ENCODE measurements at regions not wholly inside any gene's neighbourhood (a gene's known extent, or its start where the extent isn't known, plus 50 kb on each side); places are given as distances from the start of the nearest gene placed in this dataset.

DNA sequence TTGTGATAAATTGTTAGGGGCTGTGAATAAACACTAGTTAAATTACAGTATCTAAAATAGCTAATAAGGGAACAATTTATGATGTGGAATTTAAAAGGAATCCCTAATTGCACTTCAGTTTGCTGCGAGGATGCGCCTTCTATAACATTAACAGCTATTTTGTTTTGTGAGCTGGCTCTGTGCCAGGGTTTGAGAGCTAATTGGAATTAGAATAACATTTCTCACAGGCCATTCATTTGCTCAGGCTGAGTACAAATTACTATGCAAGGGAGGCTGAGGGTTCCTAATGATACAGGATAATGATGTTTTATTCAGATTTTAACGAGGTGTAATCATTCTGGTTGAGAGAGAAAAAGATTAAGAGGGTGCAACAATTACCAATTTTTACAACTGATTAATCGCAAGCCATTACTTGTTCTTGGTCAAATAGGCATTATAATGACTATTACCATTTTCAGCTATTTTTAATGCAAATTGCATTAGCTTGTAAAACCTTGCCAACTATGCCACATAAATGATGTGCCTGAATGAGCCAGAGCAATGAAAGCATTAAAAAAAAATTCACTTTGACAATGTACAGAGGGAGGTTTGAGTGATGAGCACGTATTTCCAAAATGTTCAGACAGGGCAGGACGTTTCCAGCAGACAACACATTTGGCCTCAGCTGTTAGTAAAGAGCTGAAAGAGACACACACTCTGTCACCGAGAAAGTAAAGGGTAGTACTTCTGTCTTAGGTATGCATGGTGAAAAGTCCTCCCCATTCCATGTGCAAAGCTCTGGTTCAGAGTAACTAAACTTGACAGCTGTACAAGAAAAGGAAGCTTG is 576.5 kb downstream of the TLE1 start:
- TF ChIP-seq CTCF (IDR thresholded peaks at IDR 0.05) (no peak), EZH2phosphoT487 (IDR thresholded peaks at IDR 0.05) (no peak)

Measured in neural progenitor cell (in vitro differentiated cells).